ENCODE measurements at regions not wholly inside any gene's neighbourhood (a gene's known extent, or its start where the extent isn't known, plus 50 kb on each side); places are given as distances from the start of the nearest gene placed in this dataset.

DNA sequence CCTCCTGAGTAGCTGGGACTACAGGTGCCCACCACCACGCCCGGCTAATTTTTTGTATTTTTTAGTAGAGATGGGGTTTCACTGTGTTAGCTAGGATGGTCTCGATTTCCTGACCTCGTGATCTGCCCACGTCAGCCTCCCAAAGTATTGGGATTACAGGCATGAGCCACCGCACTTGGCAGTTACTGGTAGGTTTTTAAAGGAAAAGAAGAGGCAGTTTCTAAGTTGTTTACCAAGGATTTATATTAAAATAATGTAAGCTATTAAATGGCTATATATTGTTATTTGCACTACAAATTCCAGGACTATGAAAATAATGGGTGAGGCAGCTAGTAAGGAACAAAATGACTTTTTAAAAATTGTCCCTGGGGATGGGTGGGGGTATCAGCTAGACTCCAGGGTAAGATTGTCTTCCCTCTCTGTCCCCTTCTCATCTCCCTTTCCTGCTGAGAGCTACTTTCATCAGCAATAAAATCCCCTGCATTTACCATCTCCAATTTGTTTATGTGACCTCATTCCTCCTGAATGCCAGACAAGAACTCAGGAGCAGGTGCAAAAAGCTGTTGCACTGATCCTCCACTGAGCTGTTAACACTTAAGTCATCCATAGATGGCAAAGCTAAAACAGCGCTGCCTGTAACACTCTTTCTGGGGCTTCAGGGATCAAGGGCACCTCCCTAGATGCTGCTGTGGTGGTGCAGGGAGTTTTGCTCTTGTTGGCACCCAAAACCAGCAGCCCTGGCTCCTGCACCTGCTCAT, 165.2 kb downstream of the ZPLD1 start:
- no peak for DNase-seq (ENCODE audit: low read depth, low spot score)

DNA sequence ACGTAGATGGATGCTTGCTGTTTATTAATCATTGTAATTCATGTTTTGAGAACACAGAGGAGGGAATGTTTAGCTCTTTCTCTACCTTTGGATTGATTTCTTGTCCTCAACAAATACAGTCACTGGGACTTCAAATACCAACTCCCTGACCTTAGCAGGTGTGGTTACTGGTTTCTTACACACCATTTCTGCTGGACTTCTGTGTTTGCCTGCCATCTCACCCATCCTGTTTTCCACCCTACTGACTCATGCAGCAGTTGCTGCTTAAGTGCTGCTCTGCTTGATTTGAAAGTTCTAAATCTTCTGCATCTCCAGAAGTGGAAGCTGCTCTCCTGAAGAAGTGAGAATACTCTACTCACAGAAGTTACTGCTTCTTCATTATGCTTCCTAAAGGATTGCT, 170.3 kb downstream of the ZPLD1 start:
- no peak for DNase-seq (ENCODE audit: low read depth, low spot score)

DNA sequence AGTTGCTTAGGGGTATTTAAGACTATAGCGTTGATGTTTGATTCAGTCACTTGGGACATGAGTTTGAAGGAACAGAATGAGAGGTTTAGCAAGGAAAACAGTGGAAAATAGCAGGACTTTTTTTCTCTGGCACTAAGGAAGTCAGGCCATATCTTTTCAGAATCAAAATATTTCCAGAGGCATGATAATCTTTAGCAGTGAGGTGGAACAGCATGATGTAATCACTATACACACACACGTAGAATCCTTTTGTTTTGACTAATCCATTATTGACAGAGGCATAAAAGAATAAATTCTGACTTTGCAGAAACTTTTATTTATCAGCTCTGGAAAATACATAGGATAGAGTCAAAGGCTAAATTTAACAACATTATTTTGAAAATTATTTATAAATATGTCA, 174.1 kb downstream of the ZPLD1 start:
- no peak for DNase-seq (ENCODE audit: low read depth, low spot score)

DNA sequence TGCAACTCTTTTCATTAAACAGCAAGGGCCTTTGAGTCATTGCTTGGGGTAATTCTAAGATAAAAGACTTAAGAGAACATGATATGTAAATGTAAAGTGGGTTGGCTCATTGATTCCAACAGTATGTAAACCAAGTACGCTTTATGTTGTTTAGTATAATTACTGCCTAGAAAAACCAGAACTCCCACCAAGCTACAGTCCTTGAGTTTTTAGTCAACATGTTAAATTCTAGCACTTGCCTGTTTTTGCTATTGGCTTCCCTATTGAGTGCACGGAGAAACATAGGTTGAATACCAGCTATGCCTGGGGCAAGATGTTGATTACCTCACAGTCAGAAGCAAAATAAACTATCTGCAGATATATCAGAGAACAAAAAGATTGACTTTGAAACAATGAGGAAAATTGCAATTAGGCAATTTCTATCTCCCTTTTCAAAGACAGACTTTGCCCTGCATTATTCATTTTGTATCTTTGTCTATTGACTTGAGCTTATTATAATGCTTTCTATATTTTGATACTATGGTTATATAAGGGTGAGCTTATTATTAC, 179.3 kb downstream of the ZPLD1 start:
- no peak for DNase-seq (ENCODE audit: low read depth, low spot score)

DNA sequence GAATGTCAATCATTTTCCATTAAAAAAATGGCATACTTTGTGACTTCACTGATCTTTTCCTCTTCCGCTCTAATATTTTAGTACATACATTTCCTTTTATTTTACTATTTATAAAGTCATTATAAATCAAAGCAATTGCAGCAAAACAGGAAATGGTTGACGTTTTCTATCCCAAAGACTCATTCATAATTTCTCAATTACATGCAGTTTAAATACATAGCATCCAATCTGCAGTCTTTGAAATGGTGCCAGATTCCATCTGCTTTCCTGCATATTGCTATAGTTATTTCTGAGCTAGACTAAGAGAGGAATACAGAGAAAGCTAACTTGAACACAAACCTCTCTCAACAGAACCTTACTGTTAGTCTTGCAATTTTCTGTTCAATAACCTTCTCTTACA, 179.8 kb downstream of the ZPLD1 start:
- DNase-seq (ENCODE audit: low read depth, low spot score), result no peak

DNA sequence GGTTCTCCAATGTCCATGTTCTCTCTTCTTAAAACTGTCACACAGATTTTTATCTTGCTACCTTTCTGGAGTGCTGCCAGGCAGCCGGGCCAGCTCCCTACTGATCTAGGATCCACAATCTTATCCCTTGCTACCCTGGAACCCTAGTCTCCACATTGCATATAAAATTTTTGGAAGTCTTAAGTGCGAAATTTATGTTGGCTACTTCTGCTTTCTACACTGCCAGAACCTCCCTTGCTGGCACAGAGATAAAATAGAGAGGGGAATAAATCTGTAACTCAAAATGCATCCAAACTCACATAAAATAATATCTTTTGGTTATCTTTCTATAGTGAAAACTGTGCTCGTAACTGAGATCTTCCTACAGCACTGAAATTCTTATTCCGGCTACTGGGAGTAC, 182.6 kb downstream of the ZPLD1 start:
- DNase-seq (ENCODE audit: low read depth, low spot score), result no peak

- no peak for DNase-seq (ENCODE audit: low read depth, low spot score)
Measured at GRCh38 chr3:102619361-102619760, 184.5 kb downstream of the ZPLD1 start.

- DNase-seq (ENCODE audit: low read depth, low spot score), result no peak
Measured at GRCh38 chr3:102629943-102630342, 195.1 kb downstream of the ZPLD1 start.

DNA sequence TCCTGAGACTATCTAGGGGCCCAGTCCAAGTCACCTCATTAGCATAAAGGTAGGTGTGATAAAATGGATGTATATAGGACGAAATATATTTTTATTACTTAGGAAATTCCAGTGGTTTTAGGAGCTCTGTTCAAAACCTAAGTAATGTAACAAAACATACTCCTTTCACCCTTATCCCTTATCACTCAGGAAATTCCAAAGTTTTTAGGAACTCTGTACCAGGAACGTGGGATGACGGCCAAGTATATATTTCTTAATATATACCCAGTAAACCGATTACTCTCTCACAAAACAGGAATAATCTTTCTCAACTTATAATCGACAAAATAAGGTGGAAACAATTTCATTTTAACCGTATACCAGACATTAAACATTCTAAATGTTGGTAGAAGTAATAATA, 195.7 kb downstream of the ZPLD1 start:
- no peak for DNase-seq (ENCODE audit: low read depth, low spot score)

DNA sequence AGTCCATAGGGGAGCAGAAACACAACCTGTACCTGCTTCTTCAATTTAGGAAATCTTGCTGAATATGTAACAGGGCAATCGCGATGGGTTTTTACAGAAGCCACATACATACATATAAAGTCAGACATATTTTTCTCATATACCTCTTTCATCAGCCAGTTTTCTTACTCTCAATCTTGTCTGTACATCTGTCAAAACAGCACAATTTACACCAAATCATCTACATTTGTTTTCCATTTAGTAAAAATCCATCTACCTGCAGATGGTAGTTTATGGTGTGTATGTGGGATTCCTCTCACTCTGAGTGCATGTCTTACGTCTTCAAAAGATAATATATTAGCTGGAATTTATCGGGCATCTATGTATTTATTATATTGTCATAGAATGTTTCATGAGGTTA, 208.7 kb downstream of the ZPLD1 start:
- DNase-seq (ENCODE audit: low read depth, low spot score), result no peak

DNA sequence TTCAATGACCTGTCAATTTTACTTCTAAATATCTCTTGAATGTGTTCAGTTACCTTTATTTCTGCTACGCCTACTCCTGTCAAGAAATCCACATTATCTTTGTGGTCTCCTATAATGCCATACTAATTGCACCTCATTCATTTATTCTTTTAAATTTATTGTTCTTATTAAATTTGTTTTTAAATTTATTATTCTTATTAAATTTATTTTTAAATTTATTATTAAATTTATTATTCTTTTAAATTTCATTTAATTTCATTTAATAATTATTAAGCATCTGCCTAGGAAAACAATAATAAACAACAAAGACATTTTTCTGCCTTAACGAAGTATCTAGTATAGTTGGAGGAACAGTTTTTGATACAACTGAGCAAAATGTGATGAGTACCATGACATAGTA, 211.7 kb downstream of the ZPLD1 start:
- no peak for DNase-seq (ENCODE audit: low read depth, low spot score)

- DNase-seq (ENCODE audit: low read depth, low spot score), result no peak
Measured at GRCh38 chr3:102660653-102661052, 225.8 kb downstream of the ZPLD1 start.

DNA sequence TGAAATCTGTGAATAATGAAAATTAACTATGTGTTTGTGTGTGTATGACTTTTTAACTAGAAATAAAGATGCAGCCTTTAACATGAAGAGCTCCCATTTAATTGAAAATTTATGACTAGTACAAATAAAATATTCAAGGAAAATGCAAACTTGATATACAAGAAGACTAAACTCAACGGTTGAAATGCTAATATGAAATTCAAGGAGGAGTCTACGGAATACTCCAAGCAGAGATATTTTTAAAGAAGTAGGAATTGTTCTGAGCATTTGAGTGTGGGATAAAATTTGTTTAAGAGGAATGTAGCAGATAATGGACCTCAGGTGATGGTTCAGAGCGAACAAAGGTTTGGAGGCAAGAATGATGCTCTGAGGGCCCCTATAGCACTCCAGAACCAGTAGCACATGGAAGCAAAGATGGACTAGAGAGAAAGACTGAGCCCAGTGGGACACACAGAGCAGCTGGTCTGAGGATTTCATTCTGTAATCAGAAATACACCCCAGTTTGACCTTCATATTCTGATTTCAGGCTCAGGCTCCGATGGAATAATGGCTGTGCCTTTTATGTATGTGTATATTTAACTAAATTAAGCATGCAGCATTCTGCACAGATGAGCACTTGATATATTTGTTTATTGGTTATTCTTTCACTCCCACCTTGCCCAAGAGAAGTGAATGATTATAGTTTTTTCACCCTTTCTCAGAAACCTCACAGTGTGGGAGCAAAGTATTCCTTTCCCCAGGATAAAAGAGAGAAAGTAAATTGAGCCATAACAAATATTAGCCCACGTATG, 227.1 kb downstream of the ZPLD1 start:
- DNase-seq (ENCODE audit: low read depth, low spot score), result no peak

GRCh38 chr3:102662498-102662772, 227.6 kb downstream of the ZPLD1 start:
- DNase-seq (ENCODE audit: low read depth, low spot score), result no peak

DNA sequence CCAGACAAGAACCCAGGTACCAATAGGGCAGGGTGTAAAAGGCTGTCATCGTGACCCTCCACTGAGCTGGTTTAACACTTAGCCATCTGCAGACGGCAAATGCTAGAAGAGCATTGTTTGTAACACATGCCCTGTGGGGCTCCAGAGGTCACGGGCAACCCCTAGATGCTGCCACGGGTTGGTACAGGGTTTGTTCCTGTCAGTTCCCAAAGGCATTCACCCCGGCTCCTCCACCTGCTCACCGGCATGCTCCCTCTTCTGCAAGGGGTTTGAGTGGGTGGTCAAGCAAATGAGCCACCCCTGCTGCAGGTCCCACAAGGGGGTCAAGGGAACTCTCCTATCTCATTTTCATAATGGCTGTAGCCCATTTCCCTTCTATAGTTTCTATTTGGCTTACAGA, 229.3 kb downstream of the ZPLD1 start:
- no peak for DNase-seq (ENCODE audit: low read depth, low spot score)

DNA sequence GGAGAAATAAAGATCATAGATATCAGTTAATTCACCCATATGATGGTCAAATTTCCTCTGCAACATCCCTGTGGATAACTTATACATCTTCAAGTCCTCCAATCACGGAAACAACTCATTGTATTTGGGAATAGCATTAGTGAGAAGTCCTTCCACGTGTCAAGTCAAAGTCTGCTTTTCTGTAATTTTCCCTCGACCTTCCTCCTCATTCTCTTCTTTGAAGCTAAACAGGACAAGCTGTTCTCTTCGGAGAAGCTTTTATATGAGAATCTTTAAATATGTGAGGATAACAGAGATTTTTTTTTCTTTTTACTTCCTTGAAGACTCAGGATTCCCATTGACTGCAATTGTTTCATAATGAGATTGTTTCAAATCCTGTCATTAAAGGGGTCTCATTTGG, 230.4 kb downstream of the ZPLD1 start:
- no peak for DNase-seq (ENCODE audit: low read depth, low spot score)

- no peak for DNase-seq (ENCODE audit: low read depth, low spot score)
Measured at GRCh38 chr3:102668247-102668646, 233.4 kb downstream of the ZPLD1 start.

- DNase-seq (ENCODE audit: low read depth, low spot score), result no peak
Measured at GRCh38 chr3:102670986-102671385, 236.2 kb downstream of the ZPLD1 start.

DNA sequence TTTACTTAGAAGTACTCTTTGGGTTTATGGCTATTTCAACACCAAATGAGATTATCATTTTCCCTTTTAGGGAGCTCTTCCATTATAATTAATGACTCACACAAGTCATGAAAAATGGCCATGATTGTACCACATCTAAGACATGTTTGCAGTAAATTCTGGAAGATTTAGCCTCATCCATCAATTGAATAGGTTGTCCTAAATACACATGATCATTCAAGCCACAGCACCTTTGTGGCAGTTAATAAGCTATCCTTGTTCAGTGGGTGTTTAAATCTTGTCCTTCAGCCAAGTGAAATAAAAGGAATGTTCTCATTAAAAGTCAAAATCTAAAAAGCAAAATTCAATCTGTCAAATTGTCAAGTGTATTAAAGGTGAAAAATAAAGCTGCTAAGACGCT, 237.5 kb downstream of the ZPLD1 start:
- DNase-seq (ENCODE audit: low read depth, low spot score), result no peak

DNA sequence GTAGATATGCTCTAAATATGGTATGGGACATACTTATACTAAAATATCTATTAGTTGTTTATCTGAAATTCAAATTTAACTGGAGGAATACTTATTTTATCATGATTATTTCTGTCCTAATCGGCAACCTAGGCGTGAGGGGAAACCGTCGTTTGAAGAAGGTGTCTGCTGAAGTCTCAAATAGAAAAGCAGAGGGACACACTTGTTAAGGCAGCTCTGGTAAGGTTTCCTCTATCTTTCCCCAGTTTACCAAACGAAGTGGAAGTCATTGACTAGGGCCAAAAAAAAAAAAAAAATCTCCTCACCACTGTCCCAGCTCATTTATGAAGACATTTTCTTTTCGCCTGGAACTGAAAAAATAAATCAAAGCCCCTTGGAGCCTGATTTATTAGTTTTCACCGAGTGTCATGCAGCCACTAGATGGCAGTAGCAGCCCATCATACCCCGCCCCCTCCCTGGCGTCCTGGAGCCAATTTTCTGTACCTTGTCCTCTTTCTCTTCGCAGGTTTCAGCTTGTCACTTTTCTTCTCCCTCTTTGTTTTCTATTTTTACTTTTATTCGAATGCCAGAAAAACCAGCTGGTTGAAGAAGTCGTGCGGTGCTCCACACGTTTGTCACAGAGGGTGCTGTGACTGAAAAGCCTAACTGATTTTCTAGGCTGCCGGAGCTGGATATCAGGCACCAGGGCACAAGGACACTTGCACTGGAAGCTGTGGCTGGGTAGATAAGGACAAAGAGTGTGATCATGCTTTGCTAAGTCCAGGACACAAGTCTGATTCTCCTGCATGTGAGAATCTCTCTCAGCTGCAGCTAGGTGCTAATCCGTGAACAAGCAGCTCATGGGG, 238.7 kb downstream of the ZPLD1 start:
- DNase-seq (ENCODE audit: low read depth, low spot score), result peak; percentile 35

GRCh38 chr3:102674284-102674683, 239.5 kb downstream of the ZPLD1 start:
- DNase-seq (ENCODE audit: low read depth, low spot score), result no peak

DNA sequence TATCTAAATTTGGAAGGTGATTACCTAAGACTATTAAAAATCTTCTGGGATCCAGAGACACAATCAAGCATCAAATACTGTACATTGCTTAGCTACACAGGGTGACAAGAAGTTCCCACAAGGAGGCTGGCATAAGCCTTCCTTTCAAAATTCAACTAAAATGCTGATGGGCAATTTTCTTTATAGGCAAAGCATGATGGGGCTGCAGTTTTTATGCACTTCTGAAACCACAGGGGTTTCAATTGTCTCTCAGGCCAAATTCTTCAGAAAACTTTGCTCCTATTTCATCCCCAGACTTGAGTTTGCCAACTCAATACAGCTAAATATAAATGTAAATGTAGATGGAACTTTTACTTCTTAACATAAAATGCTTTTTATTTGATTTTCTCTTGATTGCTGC, 241.6 kb downstream of the ZPLD1 start:
- no peak for DNase-seq (ENCODE audit: low read depth, low spot score)
